Neural crest cell (in vitro differentiated cells): ENCODE measurements at regions not wholly inside any gene's neighbourhood (a gene's known extent, or its start where the extent isn't known, plus 50 kb on each side); places are given as distances from the start of the nearest gene placed in this dataset.

Source experiments
- DNase-seq: peaks from one replicate; pipeline ENCODE4 v3.0.0; 2021; ENCODE audit warnings: low read depth, mixed read lengths, low spot score
- H3K27ac Mint-ChIP-seq: one replicate; pipeline ENCODE4 v1.8.0; 2021; ENCODE audit warnings: mild to moderate bottlenecking, mixed read lengths; ENCODE audit not compliant: unreplicated experiment
- H3K27me3 Mint-ChIP-seq: 2 replicates; pipeline ENCODE4 v1.8.0; 2021; ENCODE audit warnings: low read depth, mild to moderate bottlenecking, mixed read lengths
- H3K36me3 Mint-ChIP-seq: 2 replicates; pipeline ENCODE4 v1.8.0; 2021; ENCODE audit warnings: low read depth, mild to moderate bottlenecking, mixed read lengths
- H3K4me1 Mint-ChIP-seq: 2 replicates; pipeline ENCODE4 v1.8.0; 2021; ENCODE audit warnings: mixed read lengths
- H3K4me3 Mint-ChIP-seq: one replicate; pipeline ENCODE4 v1.8.0; 2021; ENCODE audit warnings: mild to moderate bottlenecking, mixed read lengths
- H3K9me3 Mint-ChIP-seq: 2 replicates; pipeline ENCODE4 v1.8.0; 2021; ENCODE audit warnings: mixed read lengths
- TF ChIP-seq, protein P1 (sequence below): fragments of 200-600 bp; sonication (generic); conservative IDR thresholded peaks from 2 replicates; pipeline ENCODE4 v1.5.0; 2021; ENCODE audit warnings: antibody characterized with exemption, mild to moderate bottlenecking

DNA sequence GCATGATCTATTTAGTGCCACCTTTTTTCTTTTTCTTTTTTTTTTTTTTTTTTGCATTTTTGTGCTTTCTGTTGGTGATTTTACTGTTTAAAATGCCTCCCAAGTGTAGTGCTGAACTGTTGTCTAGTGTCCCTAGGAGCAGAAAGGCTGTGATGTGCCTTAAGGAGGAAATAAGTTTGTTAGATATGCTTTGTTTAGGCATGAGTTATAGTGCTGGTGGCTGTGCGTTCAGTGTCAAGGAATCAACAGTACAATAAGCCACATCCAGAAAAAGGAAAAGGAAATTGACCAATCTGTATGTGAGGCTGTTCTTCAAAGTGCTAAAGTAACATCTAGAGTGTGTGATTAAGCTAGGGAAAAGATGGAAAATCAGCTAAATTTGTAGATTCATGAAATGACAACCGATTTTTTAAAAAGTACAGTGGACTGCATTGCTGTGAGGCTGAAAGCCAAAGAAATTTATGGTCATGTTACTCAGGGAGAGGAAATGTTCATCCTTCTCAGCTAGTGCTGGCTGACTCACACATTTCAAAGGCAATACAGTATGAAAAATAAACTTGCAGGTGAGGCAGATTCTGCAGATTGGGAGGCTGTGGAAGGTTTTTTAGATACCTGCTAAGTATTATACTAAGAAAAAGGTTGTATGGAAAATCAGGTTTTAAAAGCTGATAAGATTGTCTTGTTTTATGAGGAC, 122.7 kb upstream of the ADCY1 start:
- Mint-ChIP-seq H3K36me3 (no peaks in the 10 kb centered on the region), H3K27ac (no peak overlapping the region), H3K27me3 (peaks cover 2% of the 10 kb centered on the region), H3K4me3 (no peak overlapping the region), H3K4me1 (peaks cover 3% of the 10 kb centered on the region), H3K9me3 (peaks cover 2% of the 10 kb centered on the region)
- TF ChIP-seq, protein P1, sequence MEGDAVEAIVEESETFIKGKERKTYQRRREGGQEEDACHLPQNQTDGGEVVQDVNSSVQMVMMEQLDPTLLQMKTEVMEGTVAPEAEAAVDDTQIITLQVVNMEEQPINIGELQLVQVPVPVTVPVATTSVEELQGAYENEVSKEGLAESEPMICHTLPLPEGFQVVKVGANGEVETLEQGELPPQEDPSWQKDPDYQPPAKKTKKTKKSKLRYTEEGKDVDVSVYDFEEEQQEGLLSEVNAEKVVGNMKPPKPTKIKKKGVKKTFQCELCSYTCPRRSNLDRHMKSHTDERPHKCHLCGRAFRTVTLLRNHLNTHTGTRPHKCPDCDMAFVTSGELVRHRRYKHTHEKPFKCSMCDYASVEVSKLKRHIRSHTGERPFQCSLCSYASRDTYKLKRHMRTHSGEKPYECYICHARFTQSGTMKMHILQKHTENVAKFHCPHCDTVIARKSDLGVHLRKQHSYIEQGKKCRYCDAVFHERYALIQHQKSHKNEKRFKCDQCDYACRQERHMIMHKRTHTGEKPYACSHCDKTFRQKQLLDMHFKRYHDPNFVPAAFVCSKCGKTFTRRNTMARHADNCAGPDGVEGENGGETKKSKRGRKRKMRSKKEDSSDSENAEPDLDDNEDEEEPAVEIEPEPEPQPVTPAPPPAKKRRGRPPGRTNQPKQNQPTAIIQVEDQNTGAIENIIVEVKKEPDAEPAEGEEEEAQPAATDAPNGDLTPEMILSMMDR, result no peak
- no peak for DNase-seq

DNA sequence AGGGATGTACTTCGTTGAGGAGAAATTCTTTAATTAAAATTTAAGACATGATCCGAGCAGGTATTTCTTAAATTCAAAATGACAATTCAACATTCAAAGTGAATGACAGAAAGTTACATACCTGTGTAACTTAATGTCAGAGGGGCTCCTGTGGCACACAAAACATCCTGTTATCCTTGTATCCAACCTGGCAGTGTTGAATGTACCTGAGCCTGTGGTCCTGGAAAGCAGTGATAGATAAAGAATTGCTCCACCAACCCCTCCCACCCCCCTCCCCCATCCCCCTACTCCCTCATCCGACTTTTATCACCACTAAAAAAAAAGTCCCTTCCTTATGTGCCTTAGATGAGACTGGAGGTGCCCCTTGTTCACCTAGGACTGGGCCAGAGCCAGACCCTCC, 119.4 kb upstream of the ADCY1 start:
- Mint-ChIP-seq H3K27ac (peak overlapping the region; percentile 43), H3K4me1 (peaks cover 3% of the 10 kb centered on the region), H3K4me3 (no peak overlapping the region), H3K27me3 (no peaks in the 10 kb centered on the region), H3K36me3 (no peaks in the 10 kb centered on the region), H3K9me3 (no peaks in the 10 kb centered on the region)
- no peak for DNase-seq
- TF ChIP-seq, protein P1, result no peak

DNA sequence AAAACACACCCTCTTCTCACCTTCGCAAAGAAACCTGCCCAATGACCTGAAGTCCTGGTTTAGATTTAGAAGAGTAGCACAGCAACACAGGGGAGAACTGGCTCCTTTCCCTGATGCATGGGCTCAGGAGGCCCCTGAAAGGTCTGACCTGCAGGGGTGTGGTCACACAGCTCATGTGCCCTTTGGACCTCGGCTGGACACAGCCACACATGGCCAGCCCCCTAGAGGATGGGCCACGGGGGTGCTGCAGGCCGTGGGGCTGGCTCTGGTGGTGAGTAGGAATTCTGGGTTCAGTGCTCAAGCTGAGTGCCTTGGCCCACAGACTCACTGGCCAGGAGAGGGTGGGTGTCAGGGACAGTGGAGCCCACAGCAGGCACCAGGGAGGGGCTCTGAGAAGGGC, 118.5 kb upstream of the ADCY1 start:
- H3K27ac Mint-ChIP-seq, result no peak overlapping the region
- TF ChIP-seq, protein P1, result no peak
- no peak for DNase-seq
- no peaks in the 10 kb centered on the region for H3K27me3 Mint-ChIP-seq
- H3K4me1 Mint-ChIP-seq, result peaks cover 3% of the 10 kb centered on the region
- H3K9me3 Mint-ChIP-seq, result no peaks in the 10 kb centered on the region
- no peaks in the 10 kb centered on the region for H3K36me3 Mint-ChIP-seq
- no peak overlapping the region for H3K4me3 Mint-ChIP-seq

DNA sequence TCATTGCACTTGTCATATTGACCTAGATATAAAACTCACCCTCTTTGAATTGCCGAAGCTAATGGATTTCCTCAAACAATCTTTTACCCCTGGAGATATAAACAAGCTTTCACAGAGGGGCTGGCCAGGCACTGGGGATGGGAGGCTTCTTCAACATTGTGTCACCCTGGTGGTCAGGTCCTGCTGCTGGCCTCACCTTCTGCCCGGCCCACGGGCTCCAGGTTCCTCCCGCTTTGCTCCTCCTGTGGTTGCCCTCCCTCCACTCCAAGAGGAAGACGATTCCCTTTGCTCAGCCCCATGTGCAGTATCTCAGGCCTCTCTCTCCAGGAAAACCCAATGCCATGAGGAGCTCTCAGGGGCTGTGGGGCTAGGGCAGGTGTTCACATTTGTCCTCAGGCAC, 118.1 kb upstream of the ADCY1 start:
- no peak for DNase-seq
- Mint-ChIP-seq H3K4me3 (no peak overlapping the region), H3K36me3 (no peaks in the 10 kb centered on the region), H3K4me1 (peaks cover 3% of the 10 kb centered on the region), H3K9me3 (no peaks in the 10 kb centered on the region), H3K27ac (no peak overlapping the region), H3K27me3 (no peaks in the 10 kb centered on the region)
- TF ChIP-seq, protein P1, result no peak

DNA sequence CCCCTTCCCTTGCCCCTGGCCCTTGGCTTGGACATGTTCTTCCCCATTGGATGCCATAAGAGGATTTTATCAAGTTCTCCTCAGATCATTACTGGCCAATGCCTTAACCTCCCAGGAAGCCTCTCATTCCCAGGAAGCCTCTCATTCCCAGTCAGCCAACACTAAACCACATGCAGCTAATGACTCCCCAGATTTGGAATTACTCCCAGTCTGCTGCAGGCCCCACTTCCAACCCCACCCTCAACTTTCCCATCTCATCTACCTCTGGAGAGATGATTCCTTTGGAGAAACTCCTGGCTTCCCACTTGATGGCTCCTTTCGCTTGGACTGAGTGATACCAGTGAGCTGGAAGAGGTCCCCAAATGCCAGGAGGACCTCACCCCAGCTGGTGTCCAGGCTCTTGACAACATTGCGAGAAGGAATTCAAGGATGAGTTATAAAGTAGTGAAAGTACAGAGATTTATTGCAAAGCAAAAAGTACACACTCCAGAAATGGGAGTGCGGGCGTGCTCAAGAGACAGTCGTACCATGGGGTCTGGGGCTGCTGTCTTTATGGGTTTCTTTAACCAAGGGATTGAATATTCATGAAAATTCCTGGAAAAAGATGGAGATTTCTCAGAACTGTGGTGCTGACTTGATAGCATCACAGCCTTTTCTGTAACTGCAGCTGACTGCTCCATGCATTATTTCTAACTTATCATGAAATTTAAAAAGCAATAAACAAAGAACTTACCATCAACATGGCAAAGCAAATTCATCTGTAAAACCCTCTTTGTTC, 117.2 kb upstream of the ADCY1 start:
- Mint-ChIP-seq H3K4me1 (no peaks in the 10 kb centered on the region), H3K36me3 (no peaks in the 10 kb centered on the region), H3K9me3 (no peaks in the 10 kb centered on the region), H3K27me3 (no peaks in the 10 kb centered on the region), H3K27ac (no peak overlapping the region), H3K4me3 (no peak overlapping the region)
- TF ChIP-seq, protein P1, result no peak
- DNase-seq, result no peak
